H7 (cell line): ENCODE measurements at regions not wholly inside any gene's neighbourhood (a gene's known extent, or its start where the extent isn't known, plus 50 kb on each side); places are given as distances from the start of the nearest gene placed in this dataset.

Experiments used
- DNase-seq: peaks from one replicate; pipeline ENCODE4 v3.0.0; 2012
- H3K27me3 ChIP-seq: 2 replicates; pipeline ENCODE4 v1.6.0; 2011; ENCODE audit warnings: mild to moderate bottlenecking, low read length; ENCODE audit not compliant: control insufficient read depth, insufficient read depth
- H3K36me3 ChIP-seq: replicated peaks from 2 replicates; pipeline ENCODE4 v1.5.1; 2011; ENCODE audit warnings: low read length; ENCODE audit not compliant: control insufficient read depth, insufficient read depth
- H3K4me3 ChIP-seq: 2 replicates; pipeline ENCODE4 v1.5.1; 2011; ENCODE audit warnings: low read depth, mild to moderate bottlenecking, control low read depth, low read length, moderate library complexity; ENCODE audit not compliant: insufficient read depth

DNA sequence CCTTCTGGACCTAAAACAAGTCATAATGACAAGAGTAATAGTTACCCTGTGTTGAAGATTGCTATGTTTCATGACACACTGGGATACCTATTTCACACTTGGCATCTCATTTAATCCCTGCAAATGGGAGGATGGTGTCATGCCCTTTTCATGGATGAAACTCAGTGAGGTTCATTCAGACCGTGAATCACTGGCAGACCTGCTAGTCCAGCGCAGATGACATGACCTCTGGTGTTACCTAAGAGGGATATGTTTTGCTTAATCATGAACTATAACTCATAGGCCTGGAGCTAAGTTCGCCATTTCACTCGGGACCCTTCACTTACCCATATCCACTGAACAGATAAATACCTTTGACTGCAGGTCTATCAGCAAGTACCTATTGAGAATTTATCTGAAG is 286.6 kb upstream of the FMN2 start:
- DNase-seq: no peak
- H3K27me3 ChIP-seq: no peaks in the 10 kb centered on the region
- H3K4me3 ChIP-seq: no peak overlapping the region
- H3K36me3 ChIP-seq: no peaks in the 10 kb centered on the region

- DNase-seq: no peak
- Histone ChIP-seq H3K36me3 (no peaks in the 10 kb centered on the region), H3K4me3 (no peak overlapping the region), H3K27me3 (no peaks in the 10 kb centered on the region)
Observed at GRCh38 chr1:239805851-239806772, 285.6 kb upstream of the FMN2 start.

GRCh38 chr1:239806897-239807296 is 284.8 kb upstream of the FMN2 start:
- Histone ChIP-seq H3K36me3 (no peaks in the 10 kb centered on the region), H3K4me3 (no peak overlapping the region), H3K27me3 (no peaks in the 10 kb centered on the region)
- DNase-seq: no peak

- Histone ChIP-seq H3K4me3 (no peak overlapping the region), H3K36me3 (no peaks in the 10 kb centered on the region), H3K27me3 (no peaks in the 10 kb centered on the region)
- no peak for DNase-seq
Observed at GRCh38 chr1:239807361-239807760, 284.3 kb upstream of the FMN2 start.

DNA sequence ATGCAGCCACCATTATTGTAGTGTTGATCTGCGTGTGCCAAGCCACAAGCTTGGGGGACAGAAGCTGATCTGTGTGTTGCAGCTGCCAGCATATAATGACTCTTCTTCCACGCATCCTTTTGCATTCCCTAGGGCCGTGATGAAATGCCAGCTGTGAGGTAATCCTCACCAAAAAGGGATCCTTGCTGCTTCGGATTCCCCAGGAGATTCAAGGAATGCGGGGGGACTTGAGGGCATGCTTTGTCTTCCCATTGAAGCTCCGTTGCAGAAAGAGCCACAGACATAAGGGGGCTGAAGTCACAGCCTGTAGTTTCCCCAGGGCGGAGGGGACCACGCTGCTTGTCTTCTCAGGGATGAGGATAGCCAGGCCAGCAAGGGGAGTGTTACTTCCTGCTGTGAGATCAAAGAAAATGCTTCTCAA is 281.6 kb upstream of the FMN2 start:
- peak; percentile 45 for DNase-seq
- no peaks in the 10 kb centered on the region for H3K27me3 ChIP-seq
- H3K36me3 ChIP-seq: no peaks in the 10 kb centered on the region
- H3K4me3 ChIP-seq: no peak overlapping the region

DNA sequence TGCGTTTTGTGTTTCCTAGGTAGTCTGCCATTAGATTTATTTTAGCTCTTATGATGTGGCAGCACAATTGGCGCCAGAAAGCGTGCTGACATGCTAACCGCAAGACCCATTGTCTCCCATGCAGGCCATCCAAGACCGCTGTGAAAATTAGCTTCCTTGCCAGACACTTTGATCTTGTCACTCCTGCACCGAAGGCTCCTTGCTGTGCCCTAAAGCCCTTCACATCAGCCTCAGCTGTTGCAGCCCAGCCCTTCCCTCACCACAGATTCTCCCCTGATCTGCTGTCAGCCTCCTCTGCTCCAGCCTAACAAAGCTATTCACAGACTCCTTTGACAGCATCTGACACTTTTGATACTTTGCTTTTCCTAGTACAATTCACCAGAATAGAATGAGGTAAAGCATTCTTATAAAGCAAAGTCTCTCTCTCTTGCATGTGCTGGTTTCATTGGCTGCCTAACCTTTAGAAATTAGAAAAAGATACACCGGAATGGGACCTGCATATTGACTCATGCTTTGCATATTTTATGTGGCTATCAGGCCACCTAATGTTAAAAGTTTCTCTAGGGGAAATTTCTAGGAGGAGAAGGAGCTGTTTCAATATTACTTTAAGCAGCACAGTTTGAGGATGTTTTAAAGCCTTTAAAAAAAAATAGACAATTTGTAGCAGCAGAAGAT is 280.3 kb upstream of the FMN2 start:
- Histone ChIP-seq H3K4me3 (no peak overlapping the region), H3K27me3 (no peaks in the 10 kb centered on the region), H3K36me3 (no peaks in the 10 kb centered on the region)
- peak; percentile 62 for DNase-seq

DNA sequence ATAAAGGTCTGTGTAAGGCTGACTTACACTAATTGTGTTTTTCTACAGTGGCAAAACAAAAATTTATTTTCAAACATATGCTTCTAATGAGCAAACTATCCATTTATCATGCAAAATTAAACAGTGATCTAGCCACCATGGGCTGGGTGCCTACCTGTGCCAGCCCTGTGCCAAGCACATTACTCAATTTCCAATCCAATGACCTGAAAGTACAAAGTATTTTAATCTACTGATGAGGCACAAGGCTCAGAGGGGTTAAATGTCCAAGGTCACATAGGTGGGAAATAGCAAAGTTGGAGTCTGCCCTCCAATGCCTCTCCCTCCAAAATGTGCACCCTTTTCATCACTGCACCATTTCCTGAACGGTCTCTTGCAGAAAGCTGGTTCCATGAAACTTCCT is 279.1 kb upstream of the FMN2 start:
- no peak for DNase-seq

GRCh38 chr1:239814306-239814881 is 277.3 kb upstream of the FMN2 start:
- no peaks in the 10 kb centered on the region for H3K36me3 ChIP-seq
- H3K4me3 ChIP-seq: no peak overlapping the region
- peak; percentile 67 for DNase-seq
- H3K27me3 ChIP-seq: no peaks in the 10 kb centered on the region

More for the DNA sequence above, 279.1 kb upstream of the FMN2 start:
- no peak overlapping the region for H3K4me3 ChIP-seq
- no peaks in the 10 kb centered on the region for H3K27me3 ChIP-seq
- no peaks in the 10 kb centered on the region for H3K36me3 ChIP-seq

DNA sequence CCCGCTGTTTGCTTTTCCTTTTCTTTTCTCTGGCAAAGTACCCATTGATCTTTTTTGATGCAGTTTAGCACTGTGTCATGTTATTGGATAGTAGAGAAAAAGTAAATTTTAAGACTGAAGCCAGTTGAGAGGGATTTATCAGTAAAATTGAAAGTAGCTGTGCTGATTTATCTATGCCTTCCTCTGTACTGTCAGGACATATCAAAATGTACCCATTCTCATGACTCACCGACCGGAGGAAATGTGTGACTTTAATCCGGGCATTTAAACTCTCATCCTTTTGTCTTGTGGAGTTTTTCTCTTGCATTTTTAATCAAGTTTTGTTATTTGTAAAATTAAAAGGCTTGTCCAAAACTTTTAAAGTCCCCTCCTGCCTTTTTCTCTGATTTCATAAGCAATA is 276.6 kb upstream of the FMN2 start:
- no peak for DNase-seq
- no peaks in the 10 kb centered on the region for H3K27me3 ChIP-seq
- H3K4me3 ChIP-seq: no peak overlapping the region
- no peaks in the 10 kb centered on the region for H3K36me3 ChIP-seq

DNA sequence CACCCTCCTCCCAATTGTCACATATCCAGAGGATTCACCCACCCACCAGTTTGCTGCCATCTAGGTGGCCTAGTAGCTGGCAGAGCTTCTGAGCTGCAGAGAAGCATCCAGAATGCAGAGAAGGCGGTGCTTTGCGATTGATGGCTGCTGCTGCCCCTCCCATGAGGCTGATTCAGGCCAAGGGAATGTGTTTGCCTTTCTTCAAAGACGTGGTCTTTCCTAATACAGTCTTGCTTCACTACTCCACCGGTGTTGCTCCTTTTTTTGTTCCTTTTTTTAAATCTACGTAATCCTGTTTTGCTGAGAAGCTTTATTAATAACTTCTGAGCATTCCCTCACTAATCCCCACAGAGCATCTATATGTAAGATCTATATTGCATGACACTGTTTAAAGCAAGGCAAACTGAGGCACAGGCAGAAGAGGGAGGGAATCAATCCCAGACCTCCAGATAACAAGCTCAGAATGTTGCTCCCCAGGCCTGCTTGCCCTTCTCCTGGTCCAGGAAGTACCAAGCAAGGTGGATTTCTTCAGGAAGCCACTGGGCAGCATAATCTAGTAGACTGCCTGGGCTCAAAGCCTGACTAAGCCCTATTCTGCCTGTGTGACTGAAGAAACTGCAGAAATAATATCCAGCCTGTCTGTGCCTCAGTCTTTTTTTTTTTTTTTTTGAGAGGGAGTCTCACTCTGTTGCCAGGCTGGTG is 275.5 kb upstream of the FMN2 start:
- DNase-seq: peak; percentile 59
- Histone ChIP-seq H3K36me3 (no peaks in the 10 kb centered on the region), H3K4me3 (no peak overlapping the region), H3K27me3 (no peaks in the 10 kb centered on the region)

DNA sequence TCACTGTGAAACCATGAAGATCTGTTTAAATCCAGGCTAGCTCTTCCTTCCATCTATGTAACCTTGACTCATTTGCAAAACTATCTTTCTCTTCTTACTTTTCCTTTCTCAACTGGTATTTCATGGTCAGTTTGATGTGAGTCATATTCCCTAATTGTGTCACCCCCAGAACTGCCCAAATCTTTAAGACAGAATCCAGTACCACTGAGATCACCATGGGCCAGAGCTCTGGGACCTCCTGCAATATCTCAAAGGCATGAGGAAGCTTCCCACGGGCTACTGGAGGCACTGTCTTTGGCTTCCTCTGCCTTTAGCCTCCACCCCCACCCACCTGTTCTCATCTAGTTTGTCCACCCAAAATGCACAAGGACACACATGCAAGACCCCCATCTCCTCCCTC is 274.4 kb upstream of the FMN2 start:
- no peak overlapping the region for H3K4me3 ChIP-seq
- no peak for DNase-seq
- no peaks in the 10 kb centered on the region for H3K27me3 ChIP-seq
- H3K36me3 ChIP-seq: no peaks in the 10 kb centered on the region

DNA sequence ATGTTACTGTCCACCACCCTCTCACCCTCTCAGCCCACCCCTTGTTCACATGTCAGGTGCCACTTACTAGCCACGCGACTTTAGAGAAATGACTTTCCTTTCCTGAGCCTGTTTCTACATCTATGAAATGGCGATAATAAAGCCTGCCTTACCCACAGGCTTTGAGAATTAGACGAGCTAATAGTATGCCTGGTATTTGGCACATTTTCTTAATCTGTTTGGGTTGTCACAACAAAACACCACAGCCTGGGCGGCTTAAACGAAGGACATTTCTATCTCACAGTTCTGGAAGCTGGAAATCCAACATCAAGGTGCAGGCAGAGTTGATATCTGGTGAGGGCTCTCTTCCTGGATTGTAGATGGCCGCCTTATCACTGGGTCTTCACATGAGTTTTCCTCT is 273.9 kb upstream of the FMN2 start:
- Histone ChIP-seq H3K36me3 (no peaks in the 10 kb centered on the region), H3K27me3 (no peaks in the 10 kb centered on the region), H3K4me3 (no peak overlapping the region)
- no peak for DNase-seq

- Histone ChIP-seq H3K4me3 (no peak overlapping the region), H3K27me3 (no peaks in the 10 kb centered on the region), H3K36me3 (no peaks in the 10 kb centered on the region)
- peak; percentile 50 for DNase-seq
Observed at GRCh38 chr1:239819096-239819495, 272.6 kb upstream of the FMN2 start.

DNA sequence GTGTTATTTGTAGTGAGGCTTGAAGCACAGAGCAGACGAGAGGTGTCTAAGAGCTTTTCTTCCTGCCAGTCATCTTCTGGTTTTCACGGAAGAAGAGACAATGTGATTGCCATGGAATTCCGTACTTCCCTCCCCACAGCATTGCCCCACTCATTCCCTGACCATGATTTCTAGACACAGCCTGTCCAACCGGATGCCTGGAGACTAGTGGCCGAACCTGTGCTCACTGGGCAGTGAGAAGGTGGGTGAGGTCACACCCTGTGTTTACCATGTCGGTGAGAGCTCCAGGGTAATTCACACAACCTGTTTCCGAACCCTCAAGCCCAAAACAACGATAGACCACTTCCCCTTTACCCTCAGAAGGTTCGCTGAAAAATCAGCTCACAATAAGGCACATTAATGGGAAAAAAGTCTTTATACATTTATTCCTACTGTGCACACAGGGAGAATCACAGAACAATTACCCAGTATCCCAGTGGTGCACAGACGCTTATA is 271.9 kb upstream of the FMN2 start:
- no peak for DNase-seq
- H3K27me3 ChIP-seq: no peaks in the 10 kb centered on the region
- H3K4me3 ChIP-seq: no peak overlapping the region
- no peaks in the 10 kb centered on the region for H3K36me3 ChIP-seq
